ENCODE measurements at regions not wholly inside any gene's neighbourhood (a gene's known extent, or its start where the extent isn't known, plus 50 kb on each side); places are given as distances from the start of the nearest gene placed in this dataset.

- TF ChIP-seq CTCF (IDR thresholded peaks at IDR 0.05) (no peak), POLR2A (IDR thresholded peaks at IDR 0.05) (no peak)
Observed at GRCh38 chr17:45704251-45704650, 79.9 kb upstream of the CRHR1 start.
